ENCODE measurements at regions not wholly inside any gene's neighbourhood (a gene's known extent, or its start where the extent isn't known, plus 50 kb on each side); places are given as distances from the start of the nearest gene placed in this dataset.

DNA sequence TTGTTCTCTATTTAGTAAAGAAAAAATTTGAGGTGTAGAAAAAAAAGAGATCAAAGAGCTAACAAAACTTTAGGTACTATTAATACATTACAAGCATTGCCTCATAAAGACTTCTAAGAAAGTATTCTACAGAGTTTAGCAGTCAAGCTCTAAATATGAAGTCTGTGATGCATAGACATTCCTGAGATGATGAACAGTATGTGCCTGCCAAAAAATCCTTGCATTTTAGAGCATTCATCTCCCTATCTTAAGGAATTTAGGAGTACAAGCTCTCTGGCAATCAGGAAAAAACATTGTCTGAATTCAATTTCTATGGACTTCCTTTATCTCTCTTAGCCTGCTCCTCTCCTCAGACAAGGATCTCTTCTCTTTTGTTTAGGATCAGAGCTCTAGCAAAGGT, 202.6 kb upstream of the LRFN5 start:
- no peak for ATAC-seq
- Histone ChIP-seq H3K27ac (no peak overlapping the region), H3K4me1 (no peaks in the 10 kb centered on the region), H3K4me3 (no peak overlapping the region), H3K9me3 (no peaks in the 10 kb centered on the region), H3K4me2 (no peak overlapping the region)
- ChIA-PET CTCF (no interaction called here), POLR2A (no interaction called here)
- DNase-seq (ENCODE audit: low read depth in 1 of 2, low spot score in 1 of 2): no peak
- TF ChIP-seq FOXS1 (CRISPR knock-in tag; IDR thresholded peaks at IDR 0.05) (no peak), POLR2AphosphoS2 (conservative IDR thresholded peaks at IDR 0.05; ENCODE audit: low read length) (no peak)
- no peak for FAIRE-seq

DNA sequence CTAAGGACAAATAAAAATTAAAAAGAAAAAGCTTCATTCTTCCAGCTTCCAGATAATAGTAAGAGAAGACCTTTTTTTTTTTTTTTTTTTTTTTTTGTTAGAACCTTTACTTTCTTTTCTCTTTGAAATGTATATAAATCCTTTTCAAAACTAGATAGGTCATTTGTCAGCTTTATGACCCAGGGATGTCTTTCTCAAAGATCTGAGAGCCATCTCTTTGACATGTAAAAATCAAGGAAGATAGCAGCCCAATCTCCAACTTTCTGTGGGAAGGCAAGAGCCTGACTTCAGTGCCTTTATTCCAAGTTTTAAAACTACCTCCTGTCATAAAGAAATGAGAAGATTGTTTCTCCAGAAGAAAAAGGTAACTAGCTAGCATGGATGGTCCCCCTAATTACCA, 203.3 kb upstream of the LRFN5 start:
- Histone ChIP-seq H3K4me1 (no peaks in the 10 kb centered on the region), H3K27ac (no peak overlapping the region), H3K9me3 (no peaks in the 10 kb centered on the region), H3K4me3 (no peak overlapping the region), H3K4me2 (no peak overlapping the region)
- ATAC-seq (no peak), DNase-seq (ENCODE audit: low read depth in 1 of 2, low spot score in 1 of 2) (no peak), FAIRE-seq (no peak)
- ChIA-PET CTCF (no interaction called here), POLR2A (no interaction called here)
- TF ChIP-seq JUNB (IDR thresholded peaks at IDR 0.05): no peak
- TF ChIP-seq, protein P1, sequence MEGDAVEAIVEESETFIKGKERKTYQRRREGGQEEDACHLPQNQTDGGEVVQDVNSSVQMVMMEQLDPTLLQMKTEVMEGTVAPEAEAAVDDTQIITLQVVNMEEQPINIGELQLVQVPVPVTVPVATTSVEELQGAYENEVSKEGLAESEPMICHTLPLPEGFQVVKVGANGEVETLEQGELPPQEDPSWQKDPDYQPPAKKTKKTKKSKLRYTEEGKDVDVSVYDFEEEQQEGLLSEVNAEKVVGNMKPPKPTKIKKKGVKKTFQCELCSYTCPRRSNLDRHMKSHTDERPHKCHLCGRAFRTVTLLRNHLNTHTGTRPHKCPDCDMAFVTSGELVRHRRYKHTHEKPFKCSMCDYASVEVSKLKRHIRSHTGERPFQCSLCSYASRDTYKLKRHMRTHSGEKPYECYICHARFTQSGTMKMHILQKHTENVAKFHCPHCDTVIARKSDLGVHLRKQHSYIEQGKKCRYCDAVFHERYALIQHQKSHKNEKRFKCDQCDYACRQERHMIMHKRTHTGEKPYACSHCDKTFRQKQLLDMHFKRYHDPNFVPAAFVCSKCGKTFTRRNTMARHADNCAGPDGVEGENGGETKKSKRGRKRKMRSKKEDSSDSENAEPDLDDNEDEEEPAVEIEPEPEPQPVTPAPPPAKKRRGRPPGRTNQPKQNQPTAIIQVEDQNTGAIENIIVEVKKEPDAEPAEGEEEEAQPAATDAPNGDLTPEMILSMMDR (IDR thresholded peaks at IDR 0.05): no peak
- no peak for TF ChIP-seq EP300 (IDR thresholded peaks at IDR 0.05)
- TF ChIP-seq TFCP2L1 (CRISPR knock-in tag; IDR thresholded peaks at IDR 0.05): no peak
- no peak for TF ChIP-seq RCOR1 (IDR thresholded peaks at IDR 0.05; ENCODE audit: low read depth, low read length)
- no peak for TF ChIP-seq FOXS1 (CRISPR knock-in tag; IDR thresholded peaks at IDR 0.05)
- no peak for TF ChIP-seq SMC3 (IDR thresholded peaks at IDR 0.05)
- TF ChIP-seq HMGXB4 (CRISPR knock-in tag; IDR thresholded peaks at IDR 0.05; ENCODE audit: borderline replicate concordance): no peak
- TF ChIP-seq PHF8 (IDR thresholded peaks at IDR 0.05; ENCODE audit: borderline replicate concordance, low read depth): no peak

DNA sequence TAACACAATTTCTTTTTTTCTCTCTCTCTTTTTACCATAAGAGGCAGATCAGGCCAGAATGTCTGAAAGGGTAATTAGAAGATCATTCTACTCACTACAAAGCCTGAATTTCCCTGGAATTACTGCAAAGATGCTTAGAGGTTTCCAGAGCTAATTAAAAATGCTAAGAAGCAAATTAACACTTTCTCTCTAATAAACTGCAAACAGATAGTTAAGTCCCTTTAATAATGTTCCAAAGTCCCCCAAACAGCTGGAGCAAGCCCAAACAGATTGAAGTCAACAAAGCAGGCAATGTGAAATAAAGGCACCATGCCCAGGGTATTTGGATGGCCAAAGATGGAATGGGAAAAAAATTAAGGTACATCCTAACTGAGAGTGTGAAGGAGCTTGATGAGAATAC, 208.8 kb upstream of the LRFN5 start:
- CTCF ChIA-PET: no interaction called here
- POLR2A ChIA-PET: no interaction called here
- ATAC-seq (no peak), FAIRE-seq (no peak), DNase-seq (ENCODE audit: low read depth in 1 of 2, low spot score in 1 of 2) (no peak)
- H3K4me3 ChIP-seq: no peak overlapping the region
- no peak overlapping the region for H3K27ac ChIP-seq
- no peaks in the 10 kb centered on the region for H3K4me1 ChIP-seq
- TF ChIP-seq FOSB (CRISPR knock-in tag; IDR thresholded peaks at IDR 0.05) (no peak), MAZ (IDR thresholded peaks at IDR 0.05; ENCODE audit: borderline replicate concordance, low read depth, low read length) (no peak), ZNF302 (CRISPR knock-in tag; IDR thresholded peaks at IDR 0.05) (no peak), BCL3 (IDR thresholded peaks at IDR 0.05) (no peak), SREBF2 (IDR thresholded peaks at IDR 0.05) (no peak), ZC3H11A (IDR thresholded peaks at IDR 0.05) (no peak), FOSL2 (IDR thresholded peaks at IDR 0.05) (no peak), FOSL2 (CRISPR knock-in tag; IDR thresholded peaks at IDR 0.05) (no peak), PHF8 (IDR thresholded peaks at IDR 0.05; ENCODE audit: borderline replicate concordance, low read depth) (no peak)
- TF ChIP-seq, protein P2, sequence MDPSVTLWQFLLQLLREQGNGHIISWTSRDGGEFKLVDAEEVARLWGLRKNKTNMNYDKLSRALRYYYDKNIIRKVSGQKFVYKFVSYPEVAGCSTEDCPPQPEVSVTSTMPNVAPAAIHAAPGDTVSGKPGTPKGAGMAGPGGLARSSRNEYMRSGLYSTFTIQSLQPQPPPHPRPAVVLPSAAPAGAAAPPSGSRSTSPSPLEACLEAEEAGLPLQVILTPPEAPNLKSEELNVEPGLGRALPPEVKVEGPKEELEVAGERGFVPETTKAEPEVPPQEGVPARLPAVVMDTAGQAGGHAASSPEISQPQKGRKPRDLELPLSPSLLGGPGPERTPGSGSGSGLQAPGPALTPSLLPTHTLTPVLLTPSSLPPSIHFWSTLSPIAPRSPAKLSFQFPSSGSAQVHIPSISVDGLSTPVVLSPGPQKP (IDR thresholded peaks at IDR 0.05; ENCODE audit: low read depth, low read length): no peak
- TF ChIP-seq, protein P1 (IDR thresholded peaks at IDR 0.05): no peak
- H3K9me3 ChIP-seq: no peaks in the 10 kb centered on the region
- H3K4me2 ChIP-seq: no peak overlapping the region

Measured in A549 (cell line).